H1 (cell line): ENCODE measurements at regions not wholly inside any gene's neighbourhood (a gene's known extent, or its start where the extent isn't known, plus 50 kb on each side); places are given as distances from the start of the nearest gene placed in this dataset.

ENCODE experiments used
- CTCF ChIA-PET: fragments of 300-600 bp; sonication (Branson Sonifier 250); formaldehyde crosslinking; loops from one replicate; lab custom pipeline; 2021; ENCODE audit not compliant: partially characterized antibody; lab: Charles Lee
- POLR2A ChIA-PET: fragments of 300-600 bp; sonication (Branson Sonifier 250); formaldehyde crosslinking; loops from one replicate; lab custom pipeline; 2021; ENCODE audit warnings: inconsistent platforms; ENCODE audit not compliant: partially characterized antibody; lab: Charles Lee
- DNase-seq, 2 experiments: peaks; one replicate each; pipeline versions ENCODE4 v3.0.0 to v3.0.0-alpha.2; 2010 to 2022; ENCODE audit warnings: low spot score in 2 of 2, low read depth in 1 of 2, mixed read lengths in 1 of 2
- FAIRE-seq: peaks from 2 replicates; lab custom pipeline; 2011; peaks lifted over from hg19 to GRCh38; lab: Jason Lieb, UNC
- H2AFZ ChIP-seq: 2 replicates; pipeline ENCODE4 v1.8.1; 2012; ENCODE audit warnings: low read length, inconsistent platforms
- H2AK5ac ChIP-seq: 2 replicates; pipeline ENCODE4 v1.6.1; 2013; ENCODE audit warnings: low read depth, low read length
- H2BK120ac ChIP-seq: replicated peaks from 2 replicates; pipeline ENCODE3; 2013; ENCODE audit warnings: low read depth, low read length, inconsistent platforms
- H2BK12ac ChIP-seq: 2 replicates; pipeline ENCODE4 v1.6.1; 2013; ENCODE audit warnings: low read depth, low read length
- H2BK15ac ChIP-seq: 2 replicates; pipeline ENCODE4 v1.6.1; 2013; ENCODE audit warnings: low read length
- H2BK20ac ChIP-seq: 2 replicates; pipeline ENCODE4 v1.6.1; 2013; ENCODE audit warnings: low read length
- H2BK5ac ChIP-seq: 2 replicates; pipeline ENCODE4 v1.6.1; 2013; ENCODE audit warnings: low read depth, low read length
- H3K14ac ChIP-seq: 2 replicates; pipeline ENCODE4 v1.6.1; 2013; ENCODE audit warnings: inconsistent platforms; ENCODE audit not compliant: insufficient read length
- H3K18ac ChIP-seq: 2 replicates; pipeline ENCODE4 v1.6.1; 2013; ENCODE audit warnings: low read length; ENCODE audit errors: extremely low read depth
- H3K23ac ChIP-seq: 2 replicates; pipeline ENCODE4 v1.6.1; 2013; ENCODE audit warnings: inconsistent platforms; ENCODE audit not compliant: insufficient read length
- H3K23me2 ChIP-seq: 2 replicates; pipeline ENCODE4 v1.6.1; 2013; ENCODE audit warnings: low read depth, low read length
- H3K27ac ChIP-seq: 2 replicates; pipeline ENCODE4 v1.6.1; 2011; ENCODE audit warnings: low read depth, low read length, inconsistent platforms
- H3K27me3 ChIP-seq, 4 experiments: replicated peaks in 1 of 4; 1 replicate in 1 of 4; 2 replicates in 3 of 4; pipeline versions ENCODE4 v1.6.1 to v1.8.1; 2011 to 2013; ENCODE audit warnings: low read length in 3 of 4, mild to moderate bottlenecking in 3 of 4, inconsistent platforms in 2 of 4, mixed read lengths in 2 of 4, moderate library complexity in 1 of 4; ENCODE audit not compliant: control insufficient read depth in 3 of 4, insufficient read depth in 3 of 4; ENCODE audit errors: extremely low read depth in 1 of 4
- H3K36me3 ChIP-seq, 4 experiments: 2 replicates each; pipeline versions ENCODE4 v1.6.1 to v1.8.1; 2011 to 2013; ENCODE audit warnings: mild to moderate bottlenecking in 4 of 4, low read length in 3 of 4, moderate library complexity in 2 of 4, control low read depth in 1 of 4, inconsistent platforms in 1 of 4; ENCODE audit not compliant: insufficient read depth in 4 of 4, control insufficient read depth in 2 of 4
- H3K4ac ChIP-seq: replicated peaks from 2 replicates; pipeline ENCODE3; 2013; ENCODE audit warnings: low read length, low read depth, mixed read lengths, inconsistent platforms; ENCODE audit not compliant: insufficient read length
- H3K4me1 ChIP-seq, 4 experiments: replicated peaks in 1 of 4; 1 replicate in 1 of 4; 2 replicates in 3 of 4; pipeline versions ENCODE4 v1.6.1 to v1.8.1; 2011 to 2013; ENCODE audit warnings: low read length in 3 of 4, inconsistent platforms in 2 of 4, mixed read lengths in 1 of 4; ENCODE audit not compliant: insufficient read depth in 4 of 4, control insufficient read depth in 3 of 4
- H3K4me2 ChIP-seq, 2 experiments: 2 replicates each; pipeline versions ENCODE4 v1.6.1 to v1.8.1; 2011 to 2013; ENCODE audit warnings: low read depth in 2 of 2, low read length in 2 of 2, control low read depth in 1 of 2, inconsistent platforms in 1 of 2, mild to moderate bottlenecking in 1 of 2; ENCODE audit not compliant: insufficient read depth in 1 of 2
- H3K4me3 ChIP-seq, 4 experiments: fragments of 200-600, 300-600 bp in 1 of 4; sonication (generic), shearing (Covaris generic), sonication (Bioruptor Twin) in 1 of 4; 2 replicates each; pipeline versions ENCODE4 v1.5.1 to v1.8.1; 2011 to 2016; ENCODE audit warnings: low read length in 4 of 4, low read depth in 3 of 4, control low read depth in 2 of 4, inconsistent platforms in 2 of 4, mild to moderate bottlenecking in 2 of 4, mixed read lengths in 1 of 4, moderate library complexity in 1 of 4; ENCODE audit not compliant: insufficient read depth in 2 of 4; ENCODE audit errors: extremely low read depth in 1 of 4
- H3K56ac ChIP-seq: replicated peaks from 2 replicates; pipeline ENCODE3; 2013; ENCODE audit warnings: low read depth, mild to moderate bottlenecking, mixed read lengths, low read length, inconsistent platforms; ENCODE audit not compliant: insufficient read length
- H3K79me1 ChIP-seq: 2 replicates; pipeline ENCODE4 v1.6.1; 2013; ENCODE audit warnings: low read depth, low read length, control low read depth
- H3K79me2 ChIP-seq, 2 experiments: 2 replicates each; pipeline versions ENCODE4 v1.6.1 to v1.8.1; 2012 to 2013; ENCODE audit warnings: low read length in 2 of 2, mild to moderate bottlenecking in 2 of 2, inconsistent platforms in 1 of 2; ENCODE audit not compliant: insufficient read depth in 2 of 2, control insufficient read depth in 1 of 2
- H3K9ac ChIP-seq, 4 experiments: replicated peaks in 1 of 4; 1 replicate in 1 of 4; 2 replicates in 3 of 4; pipeline versions ENCODE4 v1.6.1 to v1.8.1; 2011 to 2013; ENCODE audit warnings: low read depth in 3 of 4, low read length in 3 of 4, control low read depth in 2 of 4, mild to moderate bottlenecking in 2 of 4, moderate library complexity in 2 of 4, inconsistent platforms in 1 of 4; ENCODE audit errors: extremely low read depth in 1 of 4
- H3K9me3 ChIP-seq, 2 experiments: 2 replicates each; pipeline versions ENCODE4 v1.6.1 to v1.8.1; 2012 to 2013; ENCODE audit warnings: mild to moderate bottlenecking in 2 of 2, moderate library complexity in 2 of 2, control low read depth in 1 of 2, inconsistent platforms in 1 of 2, low read depth in 1 of 2, low read length in 1 of 2, mixed read lengths in 1 of 2; ENCODE audit not compliant: insufficient read depth in 2 of 2
- H4K20me1 ChIP-seq, 2 experiments: replicated peaks in 1 of 2; 2 replicates each; pipeline versions ENCODE3 to v1.8.1; 2011 to 2013; ENCODE audit warnings: inconsistent platforms in 2 of 2, low read length in 2 of 2, mild to moderate bottlenecking in 1 of 2; ENCODE audit not compliant: insufficient read depth in 2 of 2, control insufficient read depth in 1 of 2
- H4K5ac ChIP-seq: 2 replicates; pipeline ENCODE4 v1.6.1; 2013; ENCODE audit warnings: low read length, low read depth, mixed read lengths, inconsistent platforms; ENCODE audit not compliant: insufficient read length
- H4K8ac ChIP-seq: 2 replicates; pipeline ENCODE4 v1.8.0; 2013; ENCODE audit warnings: mild to moderate bottlenecking, moderate library complexity, low read length, inconsistent platforms; ENCODE audit not compliant: insufficient read depth; ENCODE audit errors: extremely low read depth
- H4K91ac ChIP-seq: replicated peaks from 2 replicates; pipeline ENCODE3; 2013; ENCODE audit warnings: low read length, mixed read lengths, inconsistent platforms; ENCODE audit not compliant: insufficient read length
- CBX5 ChIP-seq: fragments of 300-800, 300-1000 bp; sonication (generic); IDR thresholded peaks from 2 replicates; pipeline ENCODE4 v1.7.1; 2016; ENCODE audit warnings: antibody characterized with exemption, low read length, low read depth
- JUND ChIP-seq: IDR thresholded peaks from 2 replicates; pipeline ENCODE4 v1.6.1; 2011; ENCODE audit warnings: mild to moderate bottlenecking, improper control_type of control experiment, low read length
- WGBS, 2 experiments: shearing (Covaris generic) in 1 of 2; methylation state at CpG; one replicate each; pipeline versions ENCODE4 v1.1.6 to v1.1.7; 2013 to 2015; ENCODE audit warnings: low lambda C conversion rate in 2 of 2, mixed read lengths in 2 of 2, inconsistent platforms in 1 of 2, low coverage in 1 of 2, missing lambda C conversion rate in 1 of 2; ENCODE audit not compliant: insufficient replicate concordance in 2 of 2, insufficient coverage in 1 of 2, insufficient read length in 1 of 2; ENCODE audit errors: extremely low coverage in 1 of 2, missing lambda C conversion rate in 1 of 2; 5-methylcytosine and 5-hydroxymethylcytosine counted together

GRCh38 chr15:62474771-62475124 is 309.7 kb upstream of the C2CD4B start:
- Histone ChIP-seq H3K27me3 (no peaks in the 10 kb centered on the region), H2BK120ac (no peak overlapping the region), H2BK20ac (no peak overlapping the region), H3K56ac (no peak overlapping the region), H3K4me2 (peak overlapping the region in 1 of 2 experiments; percentile 18; a peak in 1 of 4 replicates), H2AFZ (no peak overlapping the region), H4K91ac (no peak overlapping the region), H3K79me2 (no peaks in the 10 kb centered on the region), H3K14ac (no peak overlapping the region), H3K4me1 (peaks cover 2 to 14% (median 8%) of the 10 kb centered on the region in 4 experiments), H3K4ac (no peak overlapping the region), H3K27ac (no peak overlapping the region), H3K9ac (no peak overlapping the region), H3K23me2 (no peaks in the 10 kb centered on the region), H3K79me1 (peaks cover 3% of the 10 kb centered on the region; the same call in 1 of the 2 replicates), H2BK5ac (no peak overlapping the region), H3K9me3 (no peaks in the 10 kb centered on the region), H3K4me3 (no peak overlapping the region), H3K23ac (no peak overlapping the region), H4K20me1 (no peaks in the 10 kb centered on the region), H4K8ac (no peak overlapping the region), H3K36me3 (no peaks in the 10 kb centered on the region), H2BK15ac (no peak overlapping the region), H4K5ac (no peak overlapping the region), H2AK5ac (no peak overlapping the region), H2BK12ac (no peak overlapping the region), H3K18ac (no peak overlapping the region)
- ChIA-PET CTCF (interaction anchor here (1.3 to 1.5 kb wide), 3 partner anchors 9 to 268 kb away, joined by 3 to 4 read pairs (median 3); no protein-coding TSS in a partner anchor), POLR2A (no interaction called here)
- no peak for FAIRE-seq
- DNase-seq = no peak
- TF ChIP-seq CBX5 = no peak
- TF ChIP-seq JUND = 0 out of 2 replicates have a peak, but pooled peaks have one; percentile 42
- WGBS, 2 experiments = 53% methylated on average over 5 of the region's 5 CpGs; no CpG with 5 or more reads in 1 of the 2 experiments
